Adrenal gland (tissue), 5 donors: ENCODE measurements at regions not wholly inside any gene's neighbourhood (a gene's known extent, or its start where the extent isn't known, plus 50 kb on each side); places are given as distances from the start of the nearest gene placed in this dataset.

Experiments used
- CTCF ChIP-seq, 6 experiments: fragments of 450-650 bp in 4 of 6; fragments of 200-600 bp in 2 of 6; sonication (generic) in 1 of 6; IDR thresholded peaks; 1 replicate in 5 of 6; 2 replicates in 1 of 6; pipeline versions ENCODE4 v1.5.1 to v1.8.0; 2016 to 2021; ENCODE audit warnings: antibody characterized with exemption in 6 of 6, mild to moderate bottlenecking in 2 of 6, moderate library complexity in 1 of 6
- POLR2A ChIP-seq, 2 donors: fragments of 450-650 bp; IDR thresholded peaks; one replicate each; pipeline ENCODE4 v1.6.1; 2017; ENCODE audit warnings: antibody characterized with exemption in 2 of 2, mild to moderate bottlenecking in 2 of 2, moderate library complexity in 1 of 2
- donor health status: DM: no; HTN: no; CAD: no.

GRCh38 chr9:38293022-38293421 lies 99.5 kb upstream of the ALDH1B1 start:
- TF ChIP-seq CTCF (IDR thresholded peaks at IDR 0.05) (no peak), POLR2A (IDR thresholded peaks at IDR 0.05) (no peak)
